Body of pancreas (tissue), 4 donors: ENCODE measurements at regions not wholly inside any gene's neighbourhood (a gene's known extent, or its start where the extent isn't known, plus 50 kb on each side); places are given as distances from the start of the nearest gene placed in this dataset.

Experiments
- CTCF ChIP-seq, 7 experiments: fragments of 450-650 bp in 4 of 7; fragments of 200-600 bp in 3 of 7; sonication (generic) in 3 of 7; IDR thresholded peaks; one replicate each; pipeline ENCODE4 v1.5.1; 2016 to 2019; ENCODE audit warnings: antibody characterized with exemption in 7 of 7
- POLR2A ChIP-seq, 3 donors: fragments of 450-650 bp; IDR thresholded peaks; one replicate each; pipeline ENCODE4 v1.6.1; 2016; ENCODE audit warnings: antibody characterized with exemption in 3 of 3, mild to moderate bottlenecking in 2 of 3

- no peak for TF ChIP-seq CTCF (IDR thresholded peaks at IDR 0.05)
- TF ChIP-seq POLR2A (IDR thresholded peaks at IDR 0.05): no peak
These were observed 348.3 kb downstream of the BCKDHB start for GRCh38 chr6:80454661-80455365.
